HCT116 (cell line): ENCODE measurements at regions not wholly inside any gene's neighbourhood (a gene's known extent, or its start where the extent isn't known, plus 50 kb on each side); places are given as distances from the start of the nearest gene placed in this dataset.

Experiments used
- CTCF ChIP-seq, 3 experiments: fragments of 200-600 bp in 1 of 3; sonication (generic) in 1 of 3; IDR thresholded peaks in 2 of 3; conservative IDR thresholded peaks in 1 of 3; 2 replicates each; pipeline ENCODE4 v1.5.1; 2012 to 2017; ENCODE audit warnings: low read depth in 2 of 3, low read length in 2 of 3, antibody characterized with exemption in 1 of 3, borderline replicate concordance in 1 of 3, control low read depth in 1 of 3, mild to moderate bottlenecking in 1 of 3, mixed read lengths in 1 of 3, mixed run types in 1 of 3, moderate library complexity in 1 of 3; ENCODE audit not compliant: insufficient read depth in 1 of 3
- EZH2 ChIP-seq: fragments of 200-600 bp; sonication (generic); IDR thresholded peaks from 2 replicates; pipeline ENCODE4 v1.6.1; 2017; ENCODE audit warnings: antibody characterized with exemption, mixed run types
- EZH2phosphoT487 ChIP-seq: fragments of 200-600 bp; IDR thresholded peaks from 2 replicates; pipeline ENCODE4 v1.6.1; 2018; ENCODE audit warnings: antibody characterized with exemption, borderline replicate concordance
- POLR2A ChIP-seq: IDR thresholded peaks from 2 replicates; pipeline ENCODE4 v1.7.0; 2011; ENCODE audit warnings: borderline replicate concordance; ENCODE audit not compliant: insufficient read depth, insufficient read length; ENCODE audit errors: extremely low read depth
- POLR2AphosphoS5 ChIP-seq: IDR thresholded peaks from 2 replicates; pipeline ENCODE4 v1.6.1; 2011; ENCODE audit warnings: mild to moderate bottlenecking, low read depth, low read length, moderate library complexity
- YY1 ChIP-seq: IDR thresholded peaks from 2 replicates; pipeline ENCODE4 v1.6.1; 2011; ENCODE audit warnings: low read length, low read depth, moderate library complexity, mild to moderate bottlenecking; ENCODE audit not compliant: insufficient replicate concordance; ENCODE audit errors: extremely low read depth

- TF ChIP-seq CTCF (IDR thresholded peaks at IDR 0.05 in 2 of 3, conservative IDR thresholded peaks at IDR 0.05 in 1 of 3; ENCODE audit: borderline replicate concordance in 1 of 3, insufficient read depth in 1 of 3, low read depth in 2 of 3, low read length in 2 of 3), result no peak
- TF ChIP-seq POLR2A, result no peak
- TF ChIP-seq POLR2AphosphoS5, result no peak
- no peak for TF ChIP-seq EZH2phosphoT487
- no peak for TF ChIP-seq YY1
- no peak for TF ChIP-seq EZH2
These were observed 336.8 kb upstream of the TMTC1 start for GRCh38 chr12:30120522-30120921.
